GM12878 (cell line): ENCODE measurements at regions not wholly inside any gene's neighbourhood (a gene's known extent, or its start where the extent isn't known, plus 50 kb on each side); places are given as distances from the start of the nearest gene placed in this dataset.

Experiments used
- HCFC1 ChIP-seq: fragments of 150-350 bp; IDR thresholded peaks from 2 replicates; pipeline ENCODE4 v1.6.1; 2014; ENCODE audit warnings: low read length
- KLF5 ChIP-seq: fragments of 450-650 bp; IDR thresholded peaks from 2 replicates; pipeline ENCODE4 v1.6.1; 2014; ENCODE audit warnings: mild to moderate bottlenecking; ENCODE audit not compliant: partially characterized antibody
- MEF2A ChIP-seq: IDR thresholded peaks from 2 replicates; pipeline ENCODE4 v1.6.1; 2011; ENCODE audit warnings: low read depth, mild to moderate bottlenecking, low read length, moderate library complexity; ENCODE audit not compliant: insufficient read depth
- NFYA ChIP-seq: IDR thresholded peaks from 2 replicates; pipeline ENCODE4 v1.6.1; 2011; ENCODE audit warnings: low read depth, mild to moderate bottlenecking, low read length, improper control_type of control experiment, borderline replicate concordance
- RAD21 ChIP-seq: IDR thresholded peaks from 2 replicates; pipeline ENCODE4 v1.6.1; 2011; ENCODE audit warnings: mild to moderate bottlenecking, low read depth, low read length, moderate library complexity; ENCODE audit not compliant: insufficient read depth
- RBBP5 ChIP-seq: fragments of 200-600 bp; sonication (generic); conservative IDR thresholded peaks from 2 replicates; pipeline ENCODE4 v1.6.1; 2016
- SMC3 ChIP-seq: IDR thresholded peaks from 2 replicates; pipeline ENCODE4 v1.6.1; 2011; ENCODE audit warnings: low read length, improper control_type of control experiment, borderline replicate concordance
- TF ChIP-seq, protein P1 (sequence below): fragments of 450-650 bp; IDR thresholded peaks from 2 replicates; pipeline ENCODE4 v1.6.1; 2017; ENCODE audit warnings: mild to moderate bottlenecking, moderate library complexity
- TF ChIP-seq, protein P2 (sequence below): fragments of 450-650 bp; IDR thresholded peaks from 2 replicates; pipeline ENCODE4 v1.6.1; 2018; ENCODE audit warnings: borderline replicate concordance, mild to moderate bottlenecking; ENCODE audit not compliant: partially characterized antibody
- TF ChIP-seq, protein P3 (sequence below): IDR thresholded peaks from 2 replicates; pipeline ENCODE4 v1.6.1; 2011; ENCODE audit warnings: mild to moderate bottlenecking, low read depth, low read length, moderate library complexity; ENCODE audit not compliant: insufficient replicate concordance
- TF ChIP-seq, protein P4 (sequence below): IDR thresholded peaks from 2 replicates; pipeline ENCODE4 v1.6.1; 2012; ENCODE audit warnings: improper control_type of control experiment, low read depth, low read length; ENCODE audit not compliant: insufficient replicate concordance

DNA sequence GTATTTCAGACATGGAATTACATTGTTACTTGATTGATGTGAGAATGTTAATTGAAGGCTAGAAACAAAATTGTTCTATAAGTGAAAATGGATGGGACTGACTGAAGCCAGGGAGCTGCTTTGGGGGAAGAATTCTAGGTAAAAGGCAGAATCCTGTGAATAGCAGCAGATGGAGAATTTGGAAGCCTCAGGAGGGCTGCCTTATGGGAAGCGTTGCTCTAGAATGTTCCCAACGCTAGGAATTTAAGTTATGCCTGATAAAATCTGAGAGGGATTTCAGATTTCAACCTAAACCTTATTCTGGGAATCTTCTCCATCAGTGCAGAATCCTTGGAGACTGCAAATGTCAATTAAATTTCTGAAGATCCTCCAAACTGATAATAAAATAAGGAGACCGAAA is 858.2 kb upstream of the FLRT2 start (continued):
- TF ChIP-seq, protein P1, sequence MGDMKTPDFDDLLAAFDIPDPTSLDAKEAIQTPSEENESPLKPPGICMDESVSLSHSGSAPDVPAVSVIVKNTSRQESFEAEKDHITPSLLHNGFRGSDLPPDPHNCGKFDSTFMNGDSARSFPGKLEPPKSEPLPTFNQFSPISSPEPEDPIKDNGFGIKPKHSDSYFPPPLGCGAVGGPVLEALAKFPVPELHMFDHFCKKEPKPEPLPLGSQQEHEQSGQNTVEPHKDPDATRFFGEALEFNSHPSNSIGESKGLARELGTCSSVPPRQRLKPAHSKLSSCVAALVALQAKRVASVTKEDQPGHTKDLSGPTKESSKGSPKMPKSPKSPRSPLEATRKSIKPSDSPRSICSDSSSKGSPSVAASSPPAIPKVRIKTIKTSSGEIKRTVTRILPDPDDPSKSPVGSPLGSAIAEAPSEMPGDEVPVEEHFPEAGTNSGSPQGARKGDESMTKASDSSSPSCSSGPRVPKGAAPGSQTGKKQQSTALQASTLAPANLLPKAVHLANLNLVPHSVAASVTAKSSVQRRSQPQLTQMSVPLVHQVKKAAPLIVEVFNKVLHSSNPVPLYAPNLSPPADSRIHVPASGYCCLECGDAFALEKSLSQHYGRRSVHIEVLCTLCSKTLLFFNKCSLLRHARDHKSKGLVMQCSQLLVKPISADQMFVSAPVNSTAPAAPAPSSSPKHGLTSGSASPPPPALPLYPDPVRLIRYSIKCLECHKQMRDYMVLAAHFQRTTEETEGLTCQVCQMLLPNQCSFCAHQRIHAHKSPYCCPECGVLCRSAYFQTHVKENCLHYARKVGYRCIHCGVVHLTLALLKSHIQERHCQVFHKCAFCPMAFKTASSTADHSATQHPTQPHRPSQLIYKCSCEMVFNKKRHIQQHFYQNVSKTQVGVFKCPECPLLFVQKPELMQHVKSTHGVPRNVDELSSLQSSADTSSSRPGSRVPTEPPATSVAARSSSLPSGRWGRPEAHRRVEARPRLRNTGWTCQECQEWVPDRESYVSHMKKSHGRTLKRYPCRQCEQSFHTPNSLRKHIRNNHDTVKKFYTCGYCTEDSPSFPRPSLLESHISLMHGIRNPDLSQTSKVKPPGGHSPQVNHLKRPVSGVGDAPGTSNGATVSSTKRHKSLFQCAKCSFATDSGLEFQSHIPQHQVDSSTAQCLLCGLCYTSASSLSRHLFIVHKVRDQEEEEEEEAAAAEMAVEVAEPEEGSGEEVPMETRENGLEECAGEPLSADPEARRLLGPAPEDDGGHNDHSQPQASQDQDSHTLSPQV: no peak
- TF ChIP-seq KLF5: no peak
- TF ChIP-seq, protein P2, sequence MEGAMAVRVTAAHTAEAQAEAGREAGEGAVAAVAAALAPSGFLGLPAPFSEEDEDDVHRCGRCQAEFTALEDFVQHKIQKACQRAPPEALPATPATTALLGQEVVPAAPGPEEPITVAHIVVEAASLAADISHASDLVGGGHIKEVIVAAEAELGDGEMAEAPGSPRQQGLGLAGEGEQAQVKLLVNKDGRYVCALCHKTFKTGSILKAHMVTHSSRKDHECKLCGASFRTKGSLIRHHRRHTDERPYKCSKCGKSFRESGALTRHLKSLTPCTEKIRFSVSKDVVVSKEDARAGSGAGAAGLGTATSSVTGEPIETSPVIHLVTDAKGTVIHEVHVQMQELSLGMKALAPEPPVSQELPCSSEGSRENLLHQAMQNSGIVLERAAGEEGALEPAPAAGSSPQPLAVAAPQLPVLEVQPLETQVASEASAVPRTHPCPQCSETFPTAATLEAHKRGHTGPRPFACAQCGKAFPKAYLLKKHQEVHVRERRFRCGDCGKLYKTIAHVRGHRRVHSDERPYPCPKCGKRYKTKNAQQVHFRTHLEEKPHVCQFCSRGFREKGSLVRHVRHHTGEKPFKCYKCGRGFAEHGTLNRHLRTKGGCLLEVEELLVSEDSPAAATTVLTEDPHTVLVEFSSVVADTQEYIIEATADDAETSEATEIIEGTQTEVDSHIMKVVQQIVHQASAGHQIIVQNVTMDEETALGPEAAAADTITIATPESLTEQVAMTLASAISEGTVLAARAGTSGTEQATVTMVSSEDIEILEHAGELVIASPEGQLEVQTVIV: no peak
- TF ChIP-seq RAD21: no peak
- TF ChIP-seq RBBP5: no peak
- TF ChIP-seq, protein P3, sequence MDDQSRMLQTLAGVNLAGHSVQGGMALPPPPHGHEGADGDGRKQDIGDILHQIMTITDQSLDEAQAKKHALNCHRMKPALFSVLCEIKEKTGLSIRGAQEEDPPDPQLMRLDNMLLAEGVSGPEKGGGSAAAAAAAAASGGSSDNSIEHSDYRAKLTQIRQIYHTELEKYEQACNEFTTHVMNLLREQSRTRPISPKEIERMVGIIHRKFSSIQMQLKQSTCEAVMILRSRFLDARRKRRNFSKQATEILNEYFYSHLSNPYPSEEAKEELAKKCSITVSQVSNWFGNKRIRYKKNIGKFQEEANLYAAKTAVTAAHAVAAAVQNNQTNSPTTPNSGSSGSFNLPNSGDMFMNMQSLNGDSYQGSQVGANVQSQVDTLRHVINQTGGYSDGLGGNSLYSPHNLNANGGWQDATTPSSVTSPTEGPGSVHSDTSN: no peak
- TF ChIP-seq MEF2A: no peak
- TF ChIP-seq NFYA: no peak
- no peak for TF ChIP-seq SMC3
- TF ChIP-seq, protein P4, sequence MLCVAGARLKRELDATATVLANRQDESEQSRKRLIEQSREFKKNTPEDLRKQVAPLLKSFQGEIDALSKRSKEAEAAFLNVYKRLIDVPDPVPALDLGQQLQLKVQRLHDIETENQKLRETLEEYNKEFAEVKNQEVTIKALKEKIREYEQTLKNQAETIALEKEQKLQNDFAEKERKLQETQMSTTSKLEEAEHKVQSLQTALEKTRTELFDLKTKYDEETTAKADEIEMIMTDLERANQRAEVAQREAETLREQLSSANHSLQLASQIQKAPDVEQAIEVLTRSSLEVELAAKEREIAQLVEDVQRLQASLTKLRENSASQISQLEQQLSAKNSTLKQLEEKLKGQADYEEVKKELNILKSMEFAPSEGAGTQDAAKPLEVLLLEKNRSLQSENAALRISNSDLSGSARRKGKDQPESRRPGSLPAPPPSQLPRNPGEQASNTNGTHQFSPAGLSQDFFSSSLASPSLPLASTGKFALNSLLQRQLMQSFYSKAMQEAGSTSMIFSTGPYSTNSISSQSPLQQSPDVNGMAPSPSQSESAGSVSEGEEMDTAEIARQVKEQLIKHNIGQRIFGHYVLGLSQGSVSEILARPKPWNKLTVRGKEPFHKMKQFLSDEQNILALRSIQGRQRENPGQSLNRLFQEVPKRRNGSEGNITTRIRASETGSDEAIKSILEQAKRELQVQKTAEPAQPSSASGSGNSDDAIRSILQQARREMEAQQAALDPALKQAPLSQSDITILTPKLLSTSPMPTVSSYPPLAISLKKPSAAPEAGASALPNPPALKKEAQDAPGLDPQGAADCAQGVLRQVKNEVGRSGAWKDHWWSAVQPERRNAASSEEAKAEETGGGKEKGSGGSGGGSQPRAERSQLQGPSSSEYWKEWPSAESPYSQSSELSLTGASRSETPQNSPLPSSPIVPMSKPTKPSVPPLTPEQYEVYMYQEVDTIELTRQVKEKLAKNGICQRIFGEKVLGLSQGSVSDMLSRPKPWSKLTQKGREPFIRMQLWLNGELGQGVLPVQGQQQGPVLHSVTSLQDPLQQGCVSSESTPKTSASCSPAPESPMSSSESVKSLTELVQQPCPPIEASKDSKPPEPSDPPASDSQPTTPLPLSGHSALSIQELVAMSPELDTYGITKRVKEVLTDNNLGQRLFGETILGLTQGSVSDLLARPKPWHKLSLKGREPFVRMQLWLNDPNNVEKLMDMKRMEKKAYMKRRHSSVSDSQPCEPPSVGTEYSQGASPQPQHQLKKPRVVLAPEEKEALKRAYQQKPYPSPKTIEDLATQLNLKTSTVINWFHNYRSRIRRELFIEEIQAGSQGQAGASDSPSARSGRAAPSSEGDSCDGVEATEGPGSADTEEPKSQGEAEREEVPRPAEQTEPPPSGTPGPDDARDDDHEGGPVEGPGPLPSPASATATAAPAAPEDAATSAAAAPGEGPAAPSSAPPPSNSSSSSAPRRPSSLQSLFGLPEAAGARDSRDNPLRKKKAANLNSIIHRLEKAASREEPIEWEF: no peak
- TF ChIP-seq HCFC1: no peak
